GM12878 (cell line): ENCODE measurements at regions not wholly inside any gene's neighbourhood (a gene's known extent, or its start where the extent isn't known, plus 50 kb on each side); places are given as distances from the start of the nearest gene placed in this dataset.

ENCODE experiments used
- ATAC-seq: fragments of 200-7000 bp; cut with Tn5 transposase; 3 replicates; pipeline ENCODE4 v1.9.1; 2020; ENCODE audit warnings: mild to moderate bottlenecking, moderate library complexity
- BruUV-seq: library from RNA; stranded (reverse); fragments of 400-500 nt; replicated peaks from 2 replicates; lab custom pipeline; 2021; lab: Mats Ljungman, UMichigan
- CTCF ChIA-PET: fragments of 300-600 bp; sonication (Branson Sonifier 250); formaldehyde crosslinking; extraction: SDS; loops from one replicate; lab custom pipeline; 2021; ENCODE audit warnings: inconsistent platforms; lab: Yijun Ruan, JAX
- POLR2A ChIA-PET: fragments of 350-600 bp; formaldehyde crosslinking; extraction: SDS; loops from one replicate; lab custom pipeline; 2021; ENCODE audit warnings: inconsistent platforms; lab: Charles Lee
- RAD21 ChIA-PET: fragments of 300-600 bp; sonication (Branson Sonifier 250); formaldehyde crosslinking; loops from one replicate; lab custom pipeline; 2023; ENCODE audit warnings: antibody characterized with exemption; ENCODE audit not compliant: unreplicated experiment; lab: Charles Lee
- SMC1A ChIA-PET: fragments of 300-600 bp; sonication (Branson Sonifier 250); formaldehyde crosslinking; loops from one replicate; lab custom pipeline; 2023; ENCODE audit not compliant: unreplicated experiment, uncharacterized antibody; lab: Charles Lee
- DNase-seq: peaks from one replicate; pipeline ENCODE4 v3.0.0-alpha.2; 2011; ENCODE audit warnings: low read depth, low spot score
- FAIRE-seq: peaks from 3 replicates; lab custom pipeline; 2011; peaks lifted over from hg19 to GRCh38; lab: Jason Lieb, UNC
- H2AFZ ChIP-seq: 2 replicates; pipeline ENCODE4 v1.6.0; 2011; ENCODE audit warnings: low read depth, low read length, control low read depth; ENCODE audit not compliant: control insufficient read depth
- H3K27ac ChIP-seq: 2 replicates; pipeline ENCODE4 v1.5.1; 2011; ENCODE audit warnings: control low read depth; ENCODE audit not compliant: control insufficient read depth, insufficient read depth
- H3K27me3 ChIP-seq, 2 experiments: replicated peaks in 1 of 2; 2 replicates each; pipeline versions ENCODE4 v1.6.0 to v1.6.1; 2011; ENCODE audit warnings: low read length in 1 of 2; ENCODE audit not compliant: control insufficient read depth in 2 of 2, insufficient read depth in 2 of 2
- H3K36me3 ChIP-seq, 2 experiments: 2 replicates each; pipeline ENCODE4 v1.5.1; 2011; ENCODE audit warnings: low read length in 1 of 2; ENCODE audit not compliant: control insufficient read depth in 2 of 2, insufficient read depth in 2 of 2
- H3K4me1 ChIP-seq: 2 replicates; pipeline ENCODE4 v1.6.1; 2011; ENCODE audit warnings: mild to moderate bottlenecking, low read length, moderate library complexity, mixed read lengths; ENCODE audit not compliant: control insufficient read depth, insufficient read depth
- H3K4me2 ChIP-seq: 2 replicates; pipeline ENCODE4 v1.6.0; 2011; ENCODE audit warnings: control low read depth; ENCODE audit not compliant: control insufficient read depth, insufficient read depth
- H3K4me3 ChIP-seq: fragments of 200-600 bp; sonication (generic); 2 replicates; pipeline ENCODE4 v1.5.1; 2016
- H3K79me2 ChIP-seq: 2 replicates; pipeline ENCODE4 v1.6.0; 2011; ENCODE audit warnings: low read length; ENCODE audit not compliant: control insufficient read depth, insufficient read depth
- H3K9ac ChIP-seq: 2 replicates; pipeline ENCODE4 v1.8.0; 2011; ENCODE audit warnings: low read length, control low read depth, mixed read lengths; ENCODE audit not compliant: control insufficient read depth, insufficient read depth
- H3K9me3 ChIP-seq: replicated peaks from 3 replicates; pipeline ENCODE4 v1.5.1; 2011; ENCODE audit warnings: mild to moderate bottlenecking, low read length; ENCODE audit not compliant: control insufficient read depth, insufficient read depth
- H4K20me1 ChIP-seq: 2 replicates; pipeline ENCODE4 v1.6.0; 2011; ENCODE audit not compliant: control insufficient read depth, insufficient read depth
- ATF7 ChIP-seq: fragments of 450-650 bp; IDR thresholded peaks from 2 replicates; pipeline ENCODE4 v1.6.1; 2016; ENCODE audit warnings: low read depth, mild to moderate bottlenecking
- GABPA ChIP-seq: IDR thresholded peaks from 2 replicates; pipeline ENCODE4 v1.6.1; 2014; ENCODE audit warnings: antibody characterized with exemption, low read depth, mild to moderate bottlenecking, inconsistent platforms
- KAT2A ChIP-seq: conservative IDR thresholded peaks from 2 replicates; pipeline ENCODE4 v1.6.1; 2011; ENCODE audit warnings: low read depth, low read length; ENCODE audit not compliant: control insufficient read depth
- NFIC ChIP-seq: IDR thresholded peaks from 2 replicates; pipeline ENCODE4 v1.6.1; 2012; ENCODE audit warnings: low read depth, mild to moderate bottlenecking, inconsistent platforms, low read length, moderate library complexity
- NR2C2 ChIP-seq: IDR thresholded peaks from 2 replicates; pipeline ENCODE4 v1.6.1; 2011; ENCODE audit warnings: borderline replicate concordance, low read depth; ENCODE audit not compliant: control insufficient read depth, insufficient read length
- PAX5 ChIP-seq: IDR thresholded peaks from 2 replicates; pipeline ENCODE4 v1.6.1; 2011; ENCODE audit warnings: low read depth, low read length, borderline replicate concordance
- RBBP5 ChIP-seq: fragments of 200-600 bp; sonication (generic); conservative IDR thresholded peaks from 2 replicates; pipeline ENCODE4 v1.6.1; 2016
- RFX5 ChIP-seq: IDR thresholded peaks from 2 replicates; pipeline ENCODE4 v1.6.1; 2011; ENCODE audit warnings: low read depth, low read length, improper control_type of control experiment
- ZBED1 ChIP-seq: IDR thresholded peaks from 2 replicates; pipeline ENCODE4 v1.6.1; 2016; ENCODE audit warnings: borderline replicate concordance
- ZNF384 ChIP-seq: IDR thresholded peaks from 2 replicates; pipeline ENCODE4 v1.6.1; 2012; ENCODE audit warnings: low read depth, mild to moderate bottlenecking, low read length, improper control_type of control experiment, borderline replicate concordance
- WGBS: methylation state at CpG from one replicate; pipeline ENCODE4 v1.1.6; 2016; ENCODE audit warnings: low lambda C conversion rate; ENCODE audit not compliant: insufficient replicate concordance, insufficient coverage; ENCODE audit errors: missing lambda C conversion rate; 5-methylcytosine and 5-hydroxymethylcytosine counted together
- in situ Hi-C: fragments of 300-500 bp; cut with MboI; formaldehyde crosslinking; loops from 9 replicates; pipeline ENCODE4 v1.14.3; 2018; ENCODE audit warnings: mixed read lengths
- intact Hi-C: fragments of 100-400 bp; cut with micrococcal nuclease; formaldehyde crosslinking; loops from one replicate; pipeline ENCODE4 v1.14.2; 2022; ENCODE audit not compliant: unreplicated experiment
- TF ChIP-seq, protein P1 (sequence below): fragments of 450-650 bp; IDR thresholded peaks from 2 replicates; pipeline ENCODE4 v1.6.1; 2017; ENCODE audit warnings: borderline replicate concordance
- TF ChIP-seq, protein P2 (sequence below): fragments of 450-650 bp; IDR thresholded peaks from 2 replicates; pipeline ENCODE4 v1.6.1; 2014; ENCODE audit warnings: mild to moderate bottlenecking
- TF ChIP-seq, protein P3 (sequence below): IDR thresholded peaks from 2 replicates; pipeline ENCODE4 v1.6.1; 2012; ENCODE audit warnings: improper control_type of control experiment, low read depth, low read length; ENCODE audit not compliant: insufficient replicate concordance
- TF ChIP-seq, protein P4 (sequence below): IDR thresholded peaks from 2 replicates; pipeline ENCODE4 v1.6.1; 2012; ENCODE audit warnings: mild to moderate bottlenecking, low read depth, low read length

DNA sequence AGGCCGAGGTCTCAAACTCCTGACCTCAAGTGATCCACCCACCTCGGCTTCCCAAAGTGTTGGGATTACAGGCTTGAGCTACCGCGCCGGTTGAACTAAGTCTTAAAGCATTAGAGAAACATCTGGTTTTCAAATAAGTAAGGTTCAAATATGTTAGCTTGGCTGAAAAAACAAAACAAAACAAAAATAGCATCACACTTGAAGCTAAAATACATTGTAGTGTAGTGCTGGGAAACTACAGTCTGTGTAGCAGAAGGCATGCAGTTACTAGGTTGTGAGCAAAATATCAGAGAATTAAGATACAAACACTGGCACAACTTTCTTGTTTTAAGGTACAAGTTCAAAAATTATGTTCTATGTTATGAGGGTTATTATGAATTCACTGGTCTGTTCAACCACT, 224.8 kb upstream of the CHORDC1 start:
- SMC1A ChIA-PET, result interaction anchor here (0.6 kb wide), 1 partner anchor 123 kb away, joined by 3 read pairs; no protein-coding TSS in a partner anchor
- intact Hi-C loops, result no loop called here
- FAIRE-seq, result no peak
- TF ChIP-seq NFIC (no peak), ATF7 (no peak), RBBP5 (no peak), ZNF384 (no peak), GABPA (no peak), KAT2A (no peak), ZBED1 (no peak), PAX5 (no peak), NR2C2 (no peak), RFX5 (no peak)
- TF ChIP-seq, protein P1, sequence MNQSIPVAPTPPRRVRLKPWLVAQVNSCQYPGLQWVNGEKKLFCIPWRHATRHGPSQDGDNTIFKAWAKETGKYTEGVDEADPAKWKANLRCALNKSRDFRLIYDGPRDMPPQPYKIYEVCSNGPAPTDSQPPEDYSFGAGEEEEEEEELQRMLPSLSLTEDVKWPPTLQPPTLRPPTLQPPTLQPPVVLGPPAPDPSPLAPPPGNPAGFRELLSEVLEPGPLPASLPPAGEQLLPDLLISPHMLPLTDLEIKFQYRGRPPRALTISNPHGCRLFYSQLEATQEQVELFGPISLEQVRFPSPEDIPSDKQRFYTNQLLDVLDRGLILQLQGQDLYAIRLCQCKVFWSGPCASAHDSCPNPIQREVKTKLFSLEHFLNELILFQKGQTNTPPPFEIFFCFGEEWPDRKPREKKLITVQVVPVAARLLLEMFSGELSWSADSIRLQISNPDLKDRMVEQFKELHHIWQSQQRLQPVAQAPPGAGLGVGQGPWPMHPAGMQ, result no peak
- TF ChIP-seq, protein P2, sequence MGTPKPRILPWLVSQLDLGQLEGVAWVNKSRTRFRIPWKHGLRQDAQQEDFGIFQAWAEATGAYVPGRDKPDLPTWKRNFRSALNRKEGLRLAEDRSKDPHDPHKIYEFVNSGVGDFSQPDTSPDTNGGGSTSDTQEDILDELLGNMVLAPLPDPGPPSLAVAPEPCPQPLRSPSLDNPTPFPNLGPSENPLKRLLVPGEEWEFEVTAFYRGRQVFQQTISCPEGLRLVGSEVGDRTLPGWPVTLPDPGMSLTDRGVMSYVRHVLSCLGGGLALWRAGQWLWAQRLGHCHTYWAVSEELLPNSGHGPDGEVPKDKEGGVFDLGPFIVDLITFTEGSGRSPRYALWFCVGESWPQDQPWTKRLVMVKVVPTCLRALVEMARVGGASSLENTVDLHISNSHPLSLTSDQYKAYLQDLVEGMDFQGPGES, result no peak
- TF ChIP-seq, protein P3, sequence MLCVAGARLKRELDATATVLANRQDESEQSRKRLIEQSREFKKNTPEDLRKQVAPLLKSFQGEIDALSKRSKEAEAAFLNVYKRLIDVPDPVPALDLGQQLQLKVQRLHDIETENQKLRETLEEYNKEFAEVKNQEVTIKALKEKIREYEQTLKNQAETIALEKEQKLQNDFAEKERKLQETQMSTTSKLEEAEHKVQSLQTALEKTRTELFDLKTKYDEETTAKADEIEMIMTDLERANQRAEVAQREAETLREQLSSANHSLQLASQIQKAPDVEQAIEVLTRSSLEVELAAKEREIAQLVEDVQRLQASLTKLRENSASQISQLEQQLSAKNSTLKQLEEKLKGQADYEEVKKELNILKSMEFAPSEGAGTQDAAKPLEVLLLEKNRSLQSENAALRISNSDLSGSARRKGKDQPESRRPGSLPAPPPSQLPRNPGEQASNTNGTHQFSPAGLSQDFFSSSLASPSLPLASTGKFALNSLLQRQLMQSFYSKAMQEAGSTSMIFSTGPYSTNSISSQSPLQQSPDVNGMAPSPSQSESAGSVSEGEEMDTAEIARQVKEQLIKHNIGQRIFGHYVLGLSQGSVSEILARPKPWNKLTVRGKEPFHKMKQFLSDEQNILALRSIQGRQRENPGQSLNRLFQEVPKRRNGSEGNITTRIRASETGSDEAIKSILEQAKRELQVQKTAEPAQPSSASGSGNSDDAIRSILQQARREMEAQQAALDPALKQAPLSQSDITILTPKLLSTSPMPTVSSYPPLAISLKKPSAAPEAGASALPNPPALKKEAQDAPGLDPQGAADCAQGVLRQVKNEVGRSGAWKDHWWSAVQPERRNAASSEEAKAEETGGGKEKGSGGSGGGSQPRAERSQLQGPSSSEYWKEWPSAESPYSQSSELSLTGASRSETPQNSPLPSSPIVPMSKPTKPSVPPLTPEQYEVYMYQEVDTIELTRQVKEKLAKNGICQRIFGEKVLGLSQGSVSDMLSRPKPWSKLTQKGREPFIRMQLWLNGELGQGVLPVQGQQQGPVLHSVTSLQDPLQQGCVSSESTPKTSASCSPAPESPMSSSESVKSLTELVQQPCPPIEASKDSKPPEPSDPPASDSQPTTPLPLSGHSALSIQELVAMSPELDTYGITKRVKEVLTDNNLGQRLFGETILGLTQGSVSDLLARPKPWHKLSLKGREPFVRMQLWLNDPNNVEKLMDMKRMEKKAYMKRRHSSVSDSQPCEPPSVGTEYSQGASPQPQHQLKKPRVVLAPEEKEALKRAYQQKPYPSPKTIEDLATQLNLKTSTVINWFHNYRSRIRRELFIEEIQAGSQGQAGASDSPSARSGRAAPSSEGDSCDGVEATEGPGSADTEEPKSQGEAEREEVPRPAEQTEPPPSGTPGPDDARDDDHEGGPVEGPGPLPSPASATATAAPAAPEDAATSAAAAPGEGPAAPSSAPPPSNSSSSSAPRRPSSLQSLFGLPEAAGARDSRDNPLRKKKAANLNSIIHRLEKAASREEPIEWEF, result no peak
- TF ChIP-seq, protein P4, sequence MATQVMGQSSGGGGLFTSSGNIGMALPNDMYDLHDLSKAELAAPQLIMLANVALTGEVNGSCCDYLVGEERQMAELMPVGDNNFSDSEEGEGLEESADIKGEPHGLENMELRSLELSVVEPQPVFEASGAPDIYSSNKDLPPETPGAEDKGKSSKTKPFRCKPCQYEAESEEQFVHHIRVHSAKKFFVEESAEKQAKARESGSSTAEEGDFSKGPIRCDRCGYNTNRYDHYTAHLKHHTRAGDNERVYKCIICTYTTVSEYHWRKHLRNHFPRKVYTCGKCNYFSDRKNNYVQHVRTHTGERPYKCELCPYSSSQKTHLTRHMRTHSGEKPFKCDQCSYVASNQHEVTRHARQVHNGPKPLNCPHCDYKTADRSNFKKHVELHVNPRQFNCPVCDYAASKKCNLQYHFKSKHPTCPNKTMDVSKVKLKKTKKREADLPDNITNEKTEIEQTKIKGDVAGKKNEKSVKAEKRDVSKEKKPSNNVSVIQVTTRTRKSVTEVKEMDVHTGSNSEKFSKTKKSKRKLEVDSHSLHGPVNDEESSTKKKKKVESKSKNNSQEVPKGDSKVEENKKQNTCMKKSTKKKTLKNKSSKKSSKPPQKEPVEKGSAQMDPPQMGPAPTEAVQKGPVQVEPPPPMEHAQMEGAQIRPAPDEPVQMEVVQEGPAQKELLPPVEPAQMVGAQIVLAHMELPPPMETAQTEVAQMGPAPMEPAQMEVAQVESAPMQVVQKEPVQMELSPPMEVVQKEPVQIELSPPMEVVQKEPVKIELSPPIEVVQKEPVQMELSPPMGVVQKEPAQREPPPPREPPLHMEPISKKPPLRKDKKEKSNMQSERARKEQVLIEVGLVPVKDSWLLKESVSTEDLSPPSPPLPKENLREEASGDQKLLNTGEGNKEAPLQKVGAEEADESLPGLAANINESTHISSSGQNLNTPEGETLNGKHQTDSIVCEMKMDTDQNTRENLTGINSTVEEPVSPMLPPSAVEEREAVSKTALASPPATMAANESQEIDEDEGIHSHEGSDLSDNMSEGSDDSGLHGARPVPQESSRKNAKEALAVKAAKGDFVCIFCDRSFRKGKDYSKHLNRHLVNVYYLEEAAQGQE, result no peak

More for the DNA sequence above, 224.8 kb upstream of the CHORDC1 start:
- ATAC-seq (no peak), DNase-seq (no peak)
- no peaks in the 10 kb centered on the region for H3K36me3 ChIP-seq
- H3K27me3 ChIP-seq, result no peaks in the 10 kb centered on the region
- H3K4me2 ChIP-seq, result no peak overlapping the region
- no peaks in the 10 kb centered on the region for H4K20me1 ChIP-seq
- no peak overlapping the region for H3K27ac ChIP-seq
- no peaks in the 10 kb centered on the region for H3K9me3 ChIP-seq
- 50% methylated on average over 5 of the region's 5 CpGs for WGBS
- ChIA-PET RAD21 (interaction anchor here (1.5 kb wide), 1 partner anchor 12 kb away, joined by 3 read pairs; no protein-coding TSS in a partner anchor), POLR2A (no interaction called here), CTCF (no interaction called here)
- BruUV-seq, result no TSS peak
- H3K4me3 ChIP-seq, result no peak overlapping the region
- H3K79me2 ChIP-seq, result no peaks in the 10 kb centered on the region
- H2AFZ ChIP-seq, result no peak overlapping the region
- in situ Hi-C loops, result no loop called here
- H3K9ac ChIP-seq, result no peak overlapping the region
- H3K4me1 ChIP-seq, result no peaks in the 10 kb centered on the region
